ENCODE measurements at regions not wholly inside any gene's neighbourhood (a gene's known extent, or its start where the extent isn't known, plus 50 kb on each side); places are given as distances from the start of the nearest gene placed in this dataset.
A peak's percentile ranks its signal among the peaks of the same experiment; 100 is the strongest.

GRCh38 chr1:193593147-193593885 lies 406.9 kb upstream of the B3GALT2 start:
- Histone ChIP-seq H3K9me3 (ENCODE audit: control insufficient read depth, insufficient read depth, low read length) (no peaks in the 10 kb centered on the region), H3K9me2 (replicated peaks; ENCODE audit: control insufficient read depth, low read length) (no peaks in the 10 kb centered on the region), H4K20me1 (ENCODE audit: control insufficient read depth, insufficient read depth, low read depth, low read length) (no peaks in the 10 kb centered on the region), H3K4me2 (ENCODE audit: low read length) (peak overlapping the region; percentile 1; the same call in 1 of the 2 replicates), H3K36me3 (ENCODE audit: control insufficient read depth, low read length) (no peaks in the 10 kb centered on the region), H3F3A (ENCODE audit: control insufficient read depth, insufficient read depth) (no peaks in the 10 kb centered on the region), H3K27me3 (ENCODE audit: control insufficient read depth, low read length) (no peaks in the 10 kb centered on the region), H3K79me2 (ENCODE audit: control insufficient read depth, low read length) (no peaks in the 10 kb centered on the region), H3K4me3 (ENCODE audit: low read length) (no peak overlapping the region), H3K4me1 (ENCODE audit: control insufficient read depth, low read length) (peaks cover 21% of the 10 kb centered on the region), H3K27ac (ENCODE audit: low read depth, low read length) (no peak overlapping the region)
- TF ChIP-seq CTCF (IDR thresholded peaks at IDR 0.05; ENCODE audit: low read depth, low read length, poor library complexity, severe bottlenecking) (no peak), EZH2phosphoT487 (IDR thresholded peaks at IDR 0.05; ENCODE audit: borderline replicate concordance, low read length) (no peak)

GRCh38 chr1:193592317-193592716 lies 405.9 kb upstream of the B3GALT2 start:
- Histone ChIP-seq H3K36me3 (ENCODE audit: control insufficient read depth, low read length) (no peaks in the 10 kb centered on the region), H3K9me2 (replicated peaks; ENCODE audit: control insufficient read depth, low read length) (no peaks in the 10 kb centered on the region), H3K4me2 (ENCODE audit: low read length) (no peak overlapping the region), H4K20me1 (ENCODE audit: control insufficient read depth, insufficient read depth, low read depth, low read length) (no peaks in the 10 kb centered on the region), H3K27me3 (ENCODE audit: control insufficient read depth, low read length) (no peaks in the 10 kb centered on the region), H3K9me3 (ENCODE audit: control insufficient read depth, insufficient read depth, low read length) (no peaks in the 10 kb centered on the region), H3F3A (ENCODE audit: control insufficient read depth, insufficient read depth) (no peaks in the 10 kb centered on the region), H3K4me3 (ENCODE audit: low read length) (no peak overlapping the region), H3K4me1 (ENCODE audit: control insufficient read depth, low read length) (peaks cover 21% of the 10 kb centered on the region), H3K27ac (ENCODE audit: low read depth, low read length) (no peak overlapping the region), H3K79me2 (ENCODE audit: control insufficient read depth, low read length) (no peaks in the 10 kb centered on the region)
- no peak for TF ChIP-seq CTCF (IDR thresholded peaks at IDR 0.05; ENCODE audit: low read depth, low read length, poor library complexity, severe bottlenecking)
- TF ChIP-seq EZH2phosphoT487 (IDR thresholded peaks at IDR 0.05; ENCODE audit: borderline replicate concordance, low read length) = no peak

- H3K36me3 ChIP-seq (ENCODE audit: control insufficient read depth, low read length) = no peaks in the 10 kb centered on the region
- TF ChIP-seq EZH2phosphoT487 (IDR thresholded peaks at IDR 0.05; ENCODE audit: borderline replicate concordance, low read length) (no peak), CTCF (IDR thresholded peaks at IDR 0.05; ENCODE audit: low read depth, low read length, poor library complexity, severe bottlenecking) (no peak)
- H3K27ac ChIP-seq (ENCODE audit: low read depth, low read length) = no peak overlapping the region
- no peak overlapping the region for H3K4me2 ChIP-seq (ENCODE audit: low read length)
- no peaks in the 10 kb centered on the region for H4K20me1 ChIP-seq (ENCODE audit: control insufficient read depth, insufficient read depth, low read depth, low read length)
- H3K9me2 ChIP-seq (replicated peaks; ENCODE audit: control insufficient read depth, low read length) = no peaks in the 10 kb centered on the region
- no peaks in the 10 kb centered on the region for H3K79me2 ChIP-seq (ENCODE audit: control insufficient read depth, low read length)
- no peak overlapping the region for H3K4me3 ChIP-seq (ENCODE audit: low read length)
- H3K9me3 ChIP-seq (ENCODE audit: control insufficient read depth, insufficient read depth, low read length) = no peaks in the 10 kb centered on the region
- no peaks in the 10 kb centered on the region for H3K27me3 ChIP-seq (ENCODE audit: control insufficient read depth, low read length)
- no peaks in the 10 kb centered on the region for H3F3A ChIP-seq (ENCODE audit: control insufficient read depth, insufficient read depth)
- peaks cover 21% of the 10 kb centered on the region for H3K4me1 ChIP-seq (ENCODE audit: control insufficient read depth, low read length)
Observed at GRCh38 chr1:193590102-193590501, 403.7 kb upstream of the B3GALT2 start.
